Brain pericyte (primary cell): ENCODE measurements at regions not wholly inside any gene's neighbourhood (a gene's known extent, or its start where the extent isn't known, plus 50 kb on each side); places are given as distances from the start of the nearest gene placed in this dataset.
"Not testable (repeated sequence)": the region's sequence is repeated elsewhere in the genome, so short reads cannot be mapped to it uniquely, and the experiment has no call there.

Experiments
- DNase-seq: peaks from one replicate; pipeline ENCODE4 v3.0.0-alpha.2; 2012; ENCODE audit warnings: low read depth, low spot score

DNA sequence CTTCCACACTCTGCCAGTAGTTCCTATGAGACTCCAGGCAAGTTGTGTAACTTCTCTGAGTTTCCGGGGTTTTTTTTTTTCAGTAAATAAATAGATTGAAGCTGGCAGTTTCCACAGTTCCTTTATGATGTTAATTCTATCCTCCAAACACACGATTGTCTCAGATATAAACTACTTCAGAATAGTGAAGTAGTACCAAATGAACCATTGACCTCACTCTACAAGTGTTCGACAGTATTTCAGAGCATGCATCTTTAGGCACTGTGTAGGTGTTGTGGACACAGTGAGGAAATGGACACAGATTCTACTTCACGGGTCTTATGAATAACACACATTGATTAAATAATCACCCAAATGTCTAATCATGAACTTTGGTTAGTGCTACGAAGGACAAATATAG is 136.1 kb upstream of the IGSF10 start:
- no peak for DNase-seq

DNA sequence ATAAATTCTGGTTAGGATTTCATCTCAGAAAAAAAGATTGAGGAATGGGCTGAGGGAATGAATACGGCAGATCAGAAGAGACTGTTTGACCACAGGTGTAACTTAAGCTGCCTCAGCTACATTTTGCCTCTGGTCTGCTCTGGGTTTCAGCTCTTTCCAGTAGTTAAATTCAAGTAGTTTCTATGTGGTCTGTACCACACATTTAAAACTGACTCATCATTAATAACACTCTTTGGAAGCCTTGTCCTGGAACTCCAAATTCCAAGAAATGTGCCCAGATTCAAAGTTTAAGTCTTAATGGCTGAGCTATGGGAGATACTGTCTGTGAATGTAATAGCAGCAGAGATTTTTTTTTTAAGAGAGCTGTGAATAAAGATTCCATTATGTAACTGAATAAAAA is 133.1 kb upstream of the IGSF10 start:
- DNase-seq = no peak

DNA sequence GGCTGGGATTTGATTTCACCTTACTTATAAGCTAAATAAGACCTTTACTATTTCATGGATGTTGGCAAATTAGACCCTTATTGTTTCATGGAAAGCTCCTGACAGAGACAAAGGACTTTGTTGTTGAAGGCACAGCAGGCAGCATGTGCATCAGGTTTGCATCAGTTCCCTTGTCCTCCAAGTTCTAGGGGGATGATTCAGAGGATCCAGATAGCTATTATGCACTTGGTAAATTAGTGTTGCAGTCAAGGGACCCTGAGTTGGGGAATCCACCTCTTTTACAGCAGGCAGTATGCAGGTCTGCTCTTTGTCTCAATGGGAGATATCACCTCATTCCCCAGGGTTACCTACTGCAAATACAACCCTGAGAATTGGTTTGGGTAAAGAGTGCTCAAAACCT is 131.4 kb upstream of the IGSF10 start:
- no peak for DNase-seq

DNA sequence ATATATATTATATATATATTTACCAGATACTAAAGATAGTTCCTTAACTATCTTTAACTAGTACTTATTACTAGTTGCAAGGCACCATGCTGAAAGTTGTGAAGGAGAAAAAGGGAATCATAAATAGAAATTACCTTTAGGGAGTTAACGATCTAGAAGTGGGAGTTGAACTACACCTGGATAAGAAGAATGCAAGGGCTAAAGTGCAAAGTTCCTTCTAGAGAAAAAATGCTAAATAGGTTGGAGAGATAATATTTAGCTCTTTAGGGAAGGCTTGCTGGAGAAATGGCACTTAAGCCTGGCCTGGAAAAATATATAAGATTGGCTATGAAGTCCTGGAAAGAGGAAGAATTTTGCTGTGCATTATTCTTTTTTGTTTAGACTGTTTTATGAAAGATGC is 130.6 kb upstream of the IGSF10 start:
- no peak for DNase-seq

DNA sequence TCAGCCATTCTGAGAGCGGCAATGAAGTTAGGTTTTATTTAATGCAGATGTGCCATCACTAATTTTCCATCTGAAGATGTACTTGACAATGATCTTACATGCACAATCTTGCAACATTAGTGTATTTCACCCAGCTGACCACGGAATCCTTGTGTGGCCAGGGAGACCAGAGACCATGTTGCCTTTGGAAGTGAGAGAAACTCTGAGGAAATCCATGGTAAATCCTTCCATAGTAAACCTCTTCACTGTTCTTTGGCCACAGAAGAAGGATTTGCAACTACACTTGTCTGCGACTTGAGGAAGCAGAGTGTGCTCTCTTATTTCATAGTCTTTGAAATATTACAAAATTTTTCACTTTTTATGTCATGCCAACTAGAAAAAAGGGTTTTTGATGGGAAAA is 128.4 kb upstream of the IGSF10 start:
- no peak for DNase-seq

DNA sequence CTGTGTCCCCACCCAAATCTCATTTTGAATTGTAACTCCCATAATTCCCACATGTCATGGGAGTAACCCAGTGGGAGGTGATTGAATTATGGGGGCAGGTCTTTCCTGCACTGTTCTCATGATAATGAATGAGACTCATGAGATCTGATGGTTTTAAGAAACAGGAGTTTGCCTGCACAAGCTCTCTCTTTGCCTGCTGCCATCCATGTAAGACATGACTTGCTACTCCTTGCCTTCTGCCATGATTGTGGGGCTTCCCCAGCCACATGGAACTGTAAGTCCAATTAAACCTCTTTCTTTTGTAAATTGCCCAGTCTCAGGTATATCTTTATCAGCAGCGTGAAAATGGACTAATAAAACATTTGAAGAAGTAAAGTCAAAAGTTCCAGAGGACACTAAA is 126.8 kb upstream of the IGSF10 start:
- DNase-seq = not testable (repeated sequence)

DNA sequence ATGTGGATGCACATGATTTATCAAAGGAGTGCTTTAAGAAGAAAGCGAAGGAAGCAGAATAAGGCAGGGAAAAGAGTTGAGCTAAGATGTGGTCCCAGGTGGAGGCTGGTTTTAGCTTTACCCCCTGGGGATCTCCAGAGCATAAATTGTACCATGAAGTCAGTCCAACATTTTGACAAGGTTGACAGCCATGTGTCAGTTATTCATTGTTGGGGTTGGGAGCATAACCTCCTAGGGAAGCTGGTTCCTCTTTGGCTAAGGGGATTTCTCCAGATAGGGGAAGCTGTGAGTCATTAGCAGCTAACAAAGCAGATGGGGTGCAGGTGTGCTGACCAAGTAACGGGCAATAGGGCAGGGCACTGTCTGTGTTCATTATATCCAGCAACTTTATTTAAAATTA is 123.7 kb upstream of the IGSF10 start:
- DNase-seq = no peak

DNA sequence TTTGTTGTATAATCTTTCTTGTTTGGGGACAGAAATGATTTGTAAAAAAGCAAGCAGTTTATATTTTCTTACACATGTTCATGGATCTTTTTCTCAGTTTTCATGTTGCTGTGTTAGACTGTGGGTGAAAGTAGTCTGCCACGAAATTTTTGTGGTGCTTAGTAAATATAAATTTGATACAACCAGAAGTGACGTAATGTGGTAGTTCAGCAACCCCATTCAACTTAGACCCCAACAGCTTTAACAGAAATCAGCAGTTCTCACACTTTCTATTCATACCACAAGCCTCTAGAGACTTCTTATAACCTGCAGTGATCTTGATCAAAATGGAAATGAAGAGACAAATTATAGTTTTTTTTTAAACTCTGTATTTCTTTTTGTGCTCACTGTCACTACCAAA is 120.2 kb upstream of the IGSF10 start:
- no peak for DNase-seq

DNA sequence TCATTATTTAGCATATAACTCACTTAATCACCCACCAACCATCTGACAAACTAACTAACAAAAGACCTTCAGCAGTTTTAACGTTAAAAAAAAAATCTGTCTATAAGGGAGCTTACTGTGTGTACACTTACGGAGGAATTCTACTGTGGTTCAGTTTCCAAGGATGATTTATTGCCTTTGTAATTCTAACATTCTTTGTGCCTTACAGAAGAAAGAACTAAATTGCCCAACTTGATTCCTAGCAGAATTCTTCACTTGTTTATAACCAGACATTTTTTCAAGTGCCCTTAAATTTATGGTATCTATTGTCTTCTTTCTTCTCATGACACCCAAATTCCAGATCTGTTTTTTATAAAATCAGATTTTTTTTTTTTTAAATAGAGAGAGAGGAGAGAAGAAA is 119.7 kb upstream of the IGSF10 start:
- DNase-seq = no peak

DNA sequence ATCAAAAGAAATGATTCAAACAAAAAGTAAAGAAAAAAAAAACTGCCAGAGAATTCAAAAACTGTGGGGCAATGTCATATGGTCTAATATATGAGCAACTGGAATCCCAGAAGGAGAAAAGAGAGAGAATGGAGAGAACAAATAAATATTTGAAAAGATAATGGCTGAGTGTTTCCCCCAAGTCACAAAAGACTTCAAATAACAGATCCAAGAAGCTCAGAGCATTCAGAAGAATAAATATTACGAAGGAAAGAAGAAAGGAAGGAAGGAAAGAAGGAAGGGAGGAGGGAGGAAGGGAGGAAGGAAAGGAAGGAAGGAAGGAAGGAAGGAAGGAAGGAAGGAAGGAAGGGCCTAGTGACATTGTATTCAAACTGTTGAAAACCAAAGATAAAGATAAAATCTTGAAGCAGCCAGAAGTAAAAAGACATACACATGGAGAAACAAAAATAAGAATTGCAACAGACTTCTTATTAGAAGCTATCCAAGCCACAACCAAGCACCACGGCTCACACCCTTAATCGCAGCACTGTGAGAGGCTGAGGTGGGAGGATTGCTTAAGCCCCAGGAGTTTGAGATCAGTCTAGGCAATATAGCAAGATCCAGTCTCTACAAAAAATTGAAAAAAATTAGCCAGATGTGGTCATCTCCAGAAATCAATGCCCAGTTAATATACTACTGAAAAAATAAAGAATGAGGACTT is 118.9 kb upstream of the IGSF10 start:
- no peak for DNase-seq

DNA sequence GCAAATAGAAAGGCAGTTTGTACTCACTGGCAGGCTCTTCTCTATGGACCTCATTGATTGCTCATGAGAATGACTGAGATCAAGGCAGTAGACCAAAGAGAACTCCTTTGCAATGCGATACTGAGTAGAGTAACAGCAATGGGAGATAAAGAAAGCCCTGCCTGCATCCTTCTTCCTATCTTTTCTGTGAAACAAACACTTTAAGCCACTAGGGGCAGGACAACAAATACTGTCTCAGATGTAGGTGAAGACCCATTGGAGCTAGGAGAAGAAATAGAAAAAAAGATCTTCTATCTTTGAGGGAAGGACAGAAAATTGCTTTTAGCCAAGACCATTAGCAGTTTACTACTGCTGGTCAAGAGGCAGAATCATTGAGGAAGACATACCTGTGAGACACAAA is 117.6 kb upstream of the IGSF10 start:
- DNase-seq = no peak

DNA sequence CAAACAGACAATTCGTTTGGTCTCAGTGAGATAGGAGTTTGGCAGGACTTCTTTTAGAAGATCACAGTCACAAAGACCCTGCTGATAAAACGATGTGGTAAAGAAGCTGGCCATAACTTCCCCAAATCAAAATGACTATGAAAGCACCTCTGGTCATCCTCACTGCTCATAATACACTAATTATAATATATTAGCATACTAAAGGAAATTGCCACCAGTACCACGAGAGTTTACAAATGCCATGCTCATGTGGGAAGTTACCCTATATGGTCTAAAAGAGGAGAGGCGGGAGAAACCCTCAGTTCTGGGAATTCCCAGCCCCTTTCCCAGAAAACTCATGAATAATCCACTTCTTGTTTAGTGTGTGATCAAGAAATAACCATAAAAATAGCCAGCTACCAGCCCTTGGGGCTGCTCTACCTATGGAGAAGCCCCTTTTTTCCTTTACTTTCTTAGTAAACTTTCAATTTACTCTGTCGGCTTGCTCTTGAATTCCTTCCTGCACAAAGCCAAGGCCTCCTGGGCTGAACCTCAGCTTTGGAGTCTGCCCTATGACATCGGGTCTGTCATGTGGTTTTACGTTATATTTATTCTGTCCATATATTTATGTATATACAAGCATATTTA is 115.8 kb upstream of the IGSF10 start:
- DNase-seq = no peak

DNA sequence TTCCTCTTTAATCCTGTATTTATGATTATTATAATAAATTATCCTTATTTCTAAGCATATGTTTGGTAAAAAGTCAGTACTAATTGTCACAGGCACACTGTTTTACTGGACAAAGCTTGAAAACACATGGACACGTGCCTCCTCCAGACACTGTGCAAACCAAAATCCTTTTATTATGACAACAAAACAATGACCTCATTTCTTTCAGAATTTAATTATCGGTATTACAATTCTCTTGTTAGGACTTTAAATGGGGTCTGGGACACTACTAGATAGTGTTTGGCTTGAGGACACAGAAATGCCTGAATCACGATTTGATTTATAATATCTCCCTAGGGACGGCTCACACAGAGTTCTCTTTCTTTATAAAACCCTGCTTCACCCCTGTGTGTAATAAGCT is 107.3 kb upstream of the IGSF10 start:
- DNase-seq = no peak

DNA sequence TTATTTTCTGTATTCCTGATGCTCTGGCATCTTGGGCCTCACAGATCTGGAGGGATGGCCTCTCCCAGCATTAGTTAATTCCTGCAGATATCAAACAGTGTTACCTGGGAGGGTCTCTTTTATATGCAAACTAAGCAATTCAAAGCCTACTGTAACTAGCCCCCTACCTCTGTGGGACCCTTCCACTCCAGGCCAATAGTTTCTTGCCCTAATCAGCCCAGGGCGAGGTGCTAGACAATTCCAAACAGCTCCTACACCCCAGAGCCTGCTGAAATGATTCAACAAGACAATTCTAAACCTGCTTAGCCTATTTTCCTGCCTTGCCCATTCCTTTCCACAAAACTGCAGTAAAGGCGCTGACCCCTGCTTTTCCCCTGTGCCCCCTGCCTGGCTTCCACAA is 106.6 kb upstream of the IGSF10 start:
- DNase-seq = no peak

DNA sequence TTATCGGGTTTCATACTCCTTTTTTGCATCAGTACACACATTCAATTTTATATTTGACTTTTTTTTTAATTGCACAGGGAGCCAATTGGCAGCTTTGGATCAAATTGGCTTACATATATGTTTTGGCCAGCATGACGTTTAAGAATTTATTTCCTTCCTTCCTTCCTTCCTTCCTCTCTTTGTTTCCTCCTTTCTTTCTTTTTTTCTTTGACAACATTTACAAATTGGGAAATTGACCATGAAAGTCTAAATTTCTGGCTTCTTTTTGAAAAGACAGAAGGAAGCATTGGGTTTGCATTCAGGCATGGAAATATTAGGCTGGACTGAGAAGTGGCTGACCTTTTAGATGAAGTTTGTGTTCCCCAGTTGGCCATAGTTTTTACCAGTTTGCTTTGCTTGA is 103.4 kb upstream of the IGSF10 start:
- no peak for DNase-seq

DNA sequence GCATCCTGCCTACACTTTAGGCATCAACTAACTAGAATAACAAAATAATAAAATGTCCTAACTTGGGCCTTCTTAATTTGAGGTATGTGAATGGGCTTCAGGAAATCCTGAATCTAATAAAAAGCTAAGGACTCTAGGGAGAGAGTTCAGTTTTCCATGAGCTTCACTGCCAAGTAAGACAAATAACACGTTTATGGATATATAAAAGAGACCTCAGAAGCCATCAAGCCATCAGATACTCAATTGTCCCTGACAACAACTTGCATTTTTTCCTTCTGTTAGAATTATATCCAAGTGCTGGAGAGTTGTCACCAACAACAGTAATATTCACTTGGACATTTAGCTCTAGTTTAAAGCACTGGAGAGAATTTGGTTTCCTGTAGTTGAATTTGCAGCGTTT is 102.4 kb upstream of the IGSF10 start:
- DNase-seq = no peak

DNA sequence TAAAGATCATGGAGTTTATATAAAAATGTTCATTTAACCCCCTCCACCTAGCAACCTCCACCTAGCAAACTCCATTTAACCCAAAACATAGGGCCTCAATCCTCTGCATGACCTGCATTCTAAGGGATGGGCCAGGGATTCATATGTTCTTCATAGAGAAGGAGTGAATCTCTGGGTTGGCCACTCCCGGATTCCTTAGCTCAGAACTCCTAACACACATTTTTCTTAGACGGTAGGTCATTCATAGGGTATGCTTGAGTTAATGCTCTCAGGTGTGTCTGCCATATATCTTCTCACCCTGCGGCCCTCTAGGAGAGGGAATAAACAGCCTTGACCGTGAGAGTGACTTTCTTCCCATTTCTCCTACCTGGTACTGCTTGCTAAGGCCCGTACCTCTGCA is 102.0 kb upstream of the IGSF10 start:
- DNase-seq = no peak

DNA sequence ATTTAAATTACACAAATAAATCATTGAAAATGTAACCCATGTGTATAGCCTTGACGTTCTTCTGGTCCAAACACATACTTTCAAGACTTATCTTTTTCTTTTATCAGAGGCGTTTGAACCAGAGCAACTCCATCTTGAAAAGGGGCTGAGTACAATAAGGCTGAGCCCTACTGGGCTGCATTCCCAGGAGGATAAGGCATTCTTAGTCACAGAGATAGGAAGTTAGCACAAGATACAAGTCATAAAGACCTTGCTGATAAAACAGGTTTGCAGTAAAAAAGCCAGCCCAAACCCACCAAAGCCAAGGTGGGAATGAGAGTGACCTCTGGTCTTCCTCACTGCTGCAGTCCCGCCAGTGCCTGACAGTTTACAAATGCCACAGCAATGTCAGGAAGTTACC is 101.0 kb upstream of the IGSF10 start:
- DNase-seq = no peak

DNA sequence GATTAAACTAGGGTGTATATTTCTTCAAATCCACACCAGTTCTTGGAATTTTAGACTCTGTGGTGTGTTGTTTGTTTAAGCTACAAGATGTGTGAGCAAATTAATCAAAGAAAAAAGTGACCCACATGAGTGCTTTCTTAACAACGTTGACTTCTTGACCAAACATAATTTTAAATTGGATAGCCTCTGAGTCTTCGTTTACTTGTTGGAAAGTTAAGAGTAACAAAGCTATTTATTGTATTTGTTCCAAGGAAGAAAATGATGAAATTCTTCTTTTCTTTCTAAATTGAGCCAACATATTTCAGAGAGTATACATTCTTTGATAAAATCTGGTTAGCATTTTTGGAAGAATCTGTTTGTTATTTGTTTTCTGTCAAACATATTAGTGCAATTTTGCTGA is 99.9 kb upstream of the IGSF10 start:
- no peak for DNase-seq

DNA sequence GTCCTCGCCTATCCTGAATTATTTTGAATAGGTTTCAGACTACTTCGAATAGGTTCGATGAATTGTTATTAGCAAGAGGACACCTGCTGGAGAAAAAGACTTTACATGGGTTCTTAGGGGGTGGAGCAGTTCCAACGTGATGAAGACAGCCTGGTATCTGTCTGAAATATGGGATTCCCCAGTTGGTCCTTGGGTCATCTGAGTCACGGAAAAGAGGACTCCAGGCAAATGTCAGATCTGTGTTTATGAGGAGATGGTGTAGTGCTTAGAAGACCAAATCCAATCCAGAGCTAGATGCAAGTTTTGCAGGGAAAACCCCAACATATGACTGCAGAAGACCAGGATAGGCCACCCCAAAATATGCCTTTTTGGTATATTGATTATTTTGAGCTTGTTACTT is 98.9 kb upstream of the IGSF10 start:
- DNase-seq = no peak

DNA sequence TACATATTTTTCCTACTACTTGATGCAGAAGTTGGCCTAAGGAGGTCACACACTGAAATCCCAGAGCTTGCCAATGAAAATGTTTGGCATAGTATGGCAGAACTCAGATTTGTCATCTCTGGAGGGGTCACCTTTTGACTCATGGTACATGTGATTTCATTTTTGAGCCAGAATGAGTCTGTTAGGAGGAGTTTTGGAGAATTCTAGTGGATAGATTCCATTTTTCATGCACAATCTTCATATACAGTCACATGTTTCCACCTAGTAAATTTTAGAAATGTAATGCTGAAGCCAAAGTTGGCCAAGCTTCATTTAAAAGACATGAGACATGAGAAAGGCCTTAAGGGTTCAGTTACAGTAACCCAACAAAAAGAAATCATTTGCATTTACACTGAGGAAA is 97.8 kb upstream of the IGSF10 start:
- no peak for DNase-seq

DNA sequence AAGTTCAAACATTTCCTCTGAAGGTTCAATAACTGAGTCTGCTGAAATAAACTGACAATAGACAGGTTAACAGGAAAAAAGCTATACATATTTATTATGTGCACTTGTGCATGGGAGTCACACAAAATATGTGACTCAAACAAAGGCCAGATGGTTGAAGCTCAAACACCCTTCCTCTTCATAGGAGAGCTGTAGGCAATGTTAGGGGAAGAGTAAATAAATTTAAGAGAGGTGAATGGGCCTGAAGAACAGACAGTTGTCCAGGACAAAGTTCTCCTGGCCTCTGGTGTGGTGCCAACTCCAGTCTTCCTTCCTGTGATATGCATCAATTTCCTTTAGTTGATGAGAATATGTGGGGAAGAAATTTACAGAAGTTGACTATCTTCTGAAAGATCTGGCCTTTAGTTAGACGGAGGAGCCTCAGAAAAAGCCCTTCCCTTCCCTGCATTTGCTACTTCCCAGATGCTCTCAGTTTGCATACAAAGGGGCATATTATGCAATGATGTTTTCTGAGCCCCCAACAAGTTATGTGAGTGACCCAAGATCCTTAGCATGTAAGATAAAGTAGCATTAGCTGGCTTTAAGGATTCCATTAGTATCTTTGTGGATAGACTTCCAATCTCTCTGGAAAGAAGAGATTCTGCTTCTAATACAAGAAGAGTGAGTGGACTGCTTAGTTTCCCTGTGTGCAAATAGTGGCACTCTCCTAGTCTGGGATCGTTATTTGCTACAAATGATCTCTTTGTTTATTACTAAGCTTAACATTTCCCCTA is 96.4 kb upstream of the IGSF10 start:
- no peak for DNase-seq

DNA sequence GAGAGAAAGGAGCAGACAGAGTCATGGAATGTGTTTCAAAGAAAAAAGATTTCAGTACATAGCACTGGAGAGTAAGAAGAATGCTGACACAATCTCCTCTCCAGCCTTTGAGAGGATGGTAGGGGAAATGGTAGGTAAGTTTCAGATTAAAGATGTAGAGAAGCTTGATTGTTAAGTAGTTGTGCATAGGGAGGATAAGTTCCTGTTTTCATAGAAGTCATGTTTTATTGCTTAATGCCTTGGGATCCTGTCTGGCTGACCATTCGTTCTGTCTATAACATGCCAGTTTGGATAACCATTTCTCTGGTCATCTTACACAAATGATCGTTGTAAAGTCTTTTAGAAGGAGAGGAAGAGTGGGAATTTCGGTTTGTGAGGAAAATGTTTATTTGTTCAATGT is 95.7 kb upstream of the IGSF10 start:
- no peak for DNase-seq
